ENCODE measurements at regions not wholly inside any gene's neighbourhood (a gene's known extent, or its start where the extent isn't known, plus 50 kb on each side); places are given as distances from the start of the nearest gene placed in this dataset.
"Not testable (repeated sequence)": the region's sequence is repeated elsewhere in the genome, so short reads cannot be mapped to it uniquely, and the experiment has no call there.

DNA sequence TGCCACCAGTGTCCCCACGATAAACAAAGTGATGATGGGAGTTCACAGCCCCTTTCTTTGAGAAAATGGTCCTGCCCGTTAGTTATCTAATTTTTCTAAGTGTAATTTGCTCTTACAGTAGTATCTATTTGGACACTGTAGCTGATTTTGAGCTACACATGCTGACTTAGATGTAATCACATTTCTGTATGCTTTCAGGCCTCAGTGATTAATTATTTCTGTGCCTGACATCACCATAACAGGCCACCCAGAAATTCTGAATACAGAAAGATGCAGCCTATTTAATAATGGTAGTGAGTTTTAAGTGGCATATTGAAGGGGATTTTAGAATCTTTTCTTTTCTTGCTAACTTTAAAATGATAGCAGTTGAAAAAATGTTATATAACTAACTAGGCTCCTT is 147.6 kb upstream of the ANXA10 start:
- no peak for DNase-seq

DNA sequence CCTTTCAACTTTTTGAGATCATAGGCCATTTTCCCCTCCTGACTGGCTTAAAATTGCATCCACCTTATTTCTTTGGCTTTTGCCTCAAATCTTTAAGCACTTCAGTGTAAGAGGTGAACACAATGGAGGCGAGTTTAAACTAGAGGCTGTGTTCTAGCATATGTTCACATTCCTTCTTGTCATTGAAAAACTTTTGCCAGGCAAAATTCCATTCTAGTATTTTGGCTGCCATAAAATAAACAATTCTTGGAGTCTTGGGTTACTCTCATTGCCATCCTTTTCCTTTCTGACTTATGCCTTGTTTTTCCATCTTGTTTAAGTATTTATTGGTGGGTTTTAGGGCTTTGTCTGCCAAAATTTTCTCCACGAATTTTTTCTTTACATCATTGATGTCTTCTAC is 137.3 kb upstream of the ANXA10 start:
- DNase-seq, result no peak

DNA sequence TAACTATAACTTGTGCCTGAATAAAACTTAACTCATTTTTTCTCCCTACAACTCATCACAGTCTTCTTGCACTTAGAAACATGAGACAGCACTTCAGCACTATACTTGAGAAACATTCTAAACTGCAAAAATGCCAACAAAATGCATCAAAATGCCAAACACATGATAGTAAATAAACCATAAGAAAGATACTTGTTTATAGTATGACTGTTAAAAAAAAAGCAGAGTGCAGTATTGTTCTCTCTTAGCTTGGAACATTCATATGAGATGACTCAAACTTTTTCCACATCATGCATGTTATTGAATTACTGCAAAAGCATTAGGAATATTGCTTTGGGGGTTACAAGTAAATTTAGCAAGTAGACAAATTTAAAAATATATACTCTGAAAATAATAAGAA is 135.7 kb upstream of the ANXA10 start:
- DNase-seq, result peak; percentile 47

DNA sequence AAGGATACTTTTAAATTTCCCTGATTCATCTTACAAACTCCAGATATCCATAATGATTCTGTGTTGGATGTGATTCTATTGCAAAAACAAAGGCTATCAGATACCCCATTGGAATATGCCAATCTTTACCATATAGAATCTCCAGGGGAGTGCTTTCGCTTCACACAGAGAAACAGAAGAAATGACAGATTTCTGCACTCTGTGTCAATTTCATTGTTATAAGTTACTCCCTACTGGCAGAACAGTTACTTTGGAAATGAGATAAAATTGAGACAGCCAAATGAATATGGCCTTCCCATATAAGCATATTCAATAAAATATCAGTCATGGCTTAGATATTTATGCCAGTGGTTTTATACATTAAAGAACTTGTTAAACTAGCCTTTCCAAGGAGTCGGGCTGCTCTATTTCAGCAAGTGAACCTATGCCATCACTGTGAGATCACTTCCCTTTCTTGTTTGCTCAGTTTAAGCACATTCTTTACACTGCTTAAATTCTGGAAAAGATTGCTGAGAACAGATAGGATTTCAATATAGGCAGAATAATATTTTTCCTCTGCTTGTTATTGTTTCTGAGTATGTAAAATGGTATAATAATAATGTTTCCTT is 127.5 kb upstream of the ANXA10 start:
- DNase-seq, result no peak

DNA sequence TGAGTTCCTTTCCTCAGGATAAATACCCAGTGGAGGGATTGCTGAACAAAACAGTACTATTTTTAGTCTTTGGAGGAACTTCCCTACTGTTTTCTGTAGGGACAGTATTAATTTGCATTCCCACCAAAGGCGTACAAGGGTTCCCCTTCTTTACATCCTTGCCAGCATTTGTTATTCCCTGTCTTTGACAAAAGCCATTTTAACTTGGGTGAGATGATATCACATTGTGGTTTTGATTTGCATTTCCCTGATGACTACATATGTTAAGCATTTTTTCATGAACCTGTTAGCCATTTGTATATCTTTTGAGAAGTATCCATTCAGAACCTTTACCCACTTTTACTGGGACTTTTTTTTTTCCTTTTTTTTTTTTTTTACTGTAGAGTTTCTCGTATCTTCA is 126.2 kb upstream of the ANXA10 start:
- no peak for DNase-seq

DNA sequence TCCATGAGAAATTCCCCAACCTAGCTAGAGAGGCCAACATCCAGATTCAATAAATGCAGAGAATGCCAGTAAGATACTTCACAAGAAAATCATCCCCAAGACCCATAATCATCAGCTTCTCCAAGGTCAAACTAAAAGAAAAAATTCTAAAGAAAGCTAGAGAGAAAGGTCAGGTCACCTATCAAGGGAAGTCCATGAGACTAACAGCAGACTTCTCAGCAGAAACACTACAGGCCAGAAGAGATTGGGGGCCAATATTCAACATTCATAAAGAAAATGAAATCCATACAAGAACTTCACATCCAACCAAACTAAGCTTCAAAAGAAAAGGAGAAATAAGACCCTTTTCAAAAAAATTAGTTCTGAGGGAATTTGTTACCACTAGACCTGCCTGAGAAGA is 118.8 kb upstream of the ANXA10 start:
- no peak for DNase-seq

DNA sequence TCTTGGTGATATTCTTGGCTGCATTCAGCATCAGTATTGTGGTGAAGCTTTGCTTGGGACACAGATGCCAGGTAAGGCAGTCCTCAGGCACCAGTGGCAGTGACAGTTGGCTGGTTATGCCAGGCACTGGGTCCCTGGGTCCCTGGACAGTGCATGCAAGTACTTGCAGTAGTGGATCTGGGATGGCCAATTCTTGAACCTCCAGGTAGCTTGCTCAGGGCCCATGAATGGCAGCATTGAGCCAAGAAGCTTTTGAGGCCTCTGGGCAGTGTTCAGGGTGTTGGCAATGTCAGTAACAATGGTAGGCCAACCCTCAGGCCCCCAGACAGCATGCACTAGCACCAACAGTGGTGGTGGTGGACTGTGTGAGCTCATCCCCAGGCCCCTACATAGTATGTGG is 106.8 kb upstream of the ANXA10 start:
- DNase-seq, result no peak

DNA sequence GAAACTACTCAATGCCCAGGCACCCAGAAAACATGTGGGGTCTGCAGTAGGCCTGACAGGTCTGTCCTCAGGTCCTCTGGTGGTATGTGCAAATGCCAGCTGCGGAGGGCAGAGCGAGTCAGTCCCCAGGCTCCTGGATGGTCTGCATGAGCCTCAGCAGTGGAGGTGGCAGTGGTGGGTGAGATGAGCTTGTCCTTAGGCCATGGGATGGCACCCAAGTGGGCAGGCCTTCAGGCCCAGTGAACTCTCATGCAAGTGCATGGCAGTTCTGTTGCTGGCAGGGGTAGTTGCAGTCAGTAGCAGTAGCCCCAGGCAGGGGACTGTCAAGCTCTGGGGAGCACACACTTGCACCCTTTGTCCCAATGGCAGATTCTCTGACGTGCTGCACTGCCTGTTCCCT is 106.3 kb upstream of the ANXA10 start:
- DNase-seq, result no peak

DNA sequence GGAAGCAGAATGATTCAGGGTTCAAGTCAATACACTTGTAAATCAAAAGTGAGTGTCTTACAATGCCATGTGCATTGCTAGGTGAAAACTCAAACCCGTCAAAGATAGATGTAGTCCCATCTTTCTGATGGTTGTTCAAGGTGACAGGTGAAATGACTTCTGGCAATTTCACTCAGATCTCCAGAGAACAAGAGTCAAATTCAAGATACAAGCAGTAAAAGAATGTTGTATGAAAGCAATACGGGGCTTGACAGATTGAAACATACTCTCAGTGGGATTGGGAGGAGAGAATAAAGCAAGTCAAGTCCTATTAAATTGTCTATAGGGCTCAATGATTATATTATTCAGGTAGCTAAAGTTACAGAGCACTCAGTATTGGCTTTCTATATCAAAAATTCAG is 105.1 kb upstream of the ANXA10 start:
- DNase-seq, result no peak

DNA sequence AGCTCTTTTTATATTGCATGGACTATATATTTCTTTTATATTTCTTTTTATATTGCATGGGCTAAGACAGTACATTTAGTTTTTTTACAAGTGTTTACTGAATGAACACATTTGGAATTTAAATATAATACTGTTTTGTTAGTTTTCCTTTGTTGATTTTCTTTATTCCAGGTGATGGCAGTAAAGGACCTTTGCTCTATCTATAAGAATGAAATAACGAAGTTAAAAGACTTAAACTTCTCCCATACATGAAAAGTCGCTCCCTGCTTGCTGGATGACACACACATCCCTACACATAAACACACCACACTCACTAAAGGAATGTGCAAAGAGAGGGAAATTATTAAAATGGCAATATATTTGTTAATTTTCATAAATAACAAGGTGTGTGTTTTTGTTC is 102.5 kb upstream of the ANXA10 start:
- no peak for DNase-seq

DNA sequence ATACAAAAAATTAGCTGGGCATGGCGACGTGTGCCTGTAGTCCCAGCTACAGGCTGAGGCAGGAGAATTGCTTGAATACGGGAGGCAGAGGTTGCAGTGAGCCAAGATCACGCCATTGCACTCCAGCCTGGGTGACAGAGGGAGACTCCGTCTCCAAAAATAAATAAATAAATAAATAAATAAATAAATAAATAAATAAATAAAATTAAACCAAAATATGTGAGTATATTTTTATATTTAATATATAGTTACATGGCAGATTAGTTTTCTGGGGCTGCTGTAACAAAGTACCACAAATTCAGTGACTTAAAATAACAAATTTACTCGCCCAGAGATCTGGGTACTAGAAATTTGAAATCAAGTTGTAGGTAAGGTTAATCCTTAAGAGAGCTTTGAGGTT is 84.2 kb upstream of the ANXA10 start:
- DNase-seq, result not testable (repeated sequence)

DNA sequence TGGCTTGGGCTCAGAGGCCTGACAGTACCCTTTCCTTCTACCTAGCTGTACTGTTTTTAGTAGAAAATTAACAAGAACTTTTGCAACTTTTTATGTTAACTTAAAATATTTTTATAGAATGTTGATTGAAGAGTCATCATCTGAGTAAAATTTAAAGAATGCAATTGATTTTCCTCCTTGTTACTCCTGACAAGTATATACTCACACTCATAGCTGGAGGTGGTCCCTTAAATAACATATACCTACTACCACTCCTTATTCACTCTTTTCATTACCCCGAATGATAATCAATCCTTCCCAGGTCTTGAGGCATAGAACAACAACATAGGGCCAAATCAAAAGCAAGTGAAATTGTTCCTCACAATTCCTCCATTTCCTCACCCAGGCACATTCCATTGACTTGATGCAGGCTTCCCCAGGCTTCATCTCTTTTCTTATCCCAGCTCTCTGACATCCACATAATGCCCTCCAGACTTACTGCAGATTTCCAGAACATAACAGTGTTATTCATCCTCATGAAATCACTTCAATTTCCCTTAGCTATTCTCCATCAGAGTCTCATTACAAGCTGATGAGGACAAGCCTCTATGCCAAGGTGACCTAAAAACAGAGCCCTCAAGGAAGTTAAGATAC is 73.2 kb upstream of the ANXA10 start:
- DNase-seq, result peak; percentile 21

DNA sequence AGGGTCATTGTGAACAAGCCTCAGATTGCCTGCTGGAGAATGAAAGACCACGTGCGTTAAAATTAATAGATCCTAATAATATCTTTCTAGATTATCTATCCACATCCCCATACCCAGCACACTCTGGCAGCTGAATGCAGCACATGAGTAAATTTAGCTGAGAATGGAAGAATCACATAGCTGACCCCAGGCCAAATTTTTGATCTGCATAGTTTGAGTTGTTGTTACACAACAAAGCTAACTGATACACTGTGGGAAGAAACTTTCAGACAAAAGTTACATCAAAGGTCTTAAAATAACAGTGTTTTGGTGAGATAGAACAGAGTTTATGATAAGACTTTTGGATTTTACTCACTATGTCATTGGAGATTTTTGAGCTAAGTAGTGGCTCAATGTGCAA is 72.4 kb upstream of the ANXA10 start:
- no peak for DNase-seq

DNA sequence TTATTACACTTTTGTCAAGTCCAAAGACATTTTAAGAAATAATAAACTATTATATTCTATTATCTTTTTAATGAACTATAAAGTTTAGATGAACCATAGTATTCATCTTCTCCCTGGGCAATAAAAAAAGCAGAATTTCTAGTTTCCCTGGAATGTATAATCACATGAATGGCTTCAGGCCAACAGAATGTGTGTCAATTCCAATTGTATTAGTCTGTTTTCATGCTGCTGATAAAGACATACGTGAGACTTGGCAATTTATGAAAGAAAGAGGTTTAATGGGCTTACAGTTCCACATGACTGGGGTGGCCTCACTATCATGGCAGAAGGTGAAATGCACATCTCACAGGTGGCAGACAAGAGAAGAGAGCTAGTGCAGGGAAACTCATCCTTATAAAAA is 70.7 kb upstream of the ANXA10 start:
- DNase-seq, result no peak

DNA sequence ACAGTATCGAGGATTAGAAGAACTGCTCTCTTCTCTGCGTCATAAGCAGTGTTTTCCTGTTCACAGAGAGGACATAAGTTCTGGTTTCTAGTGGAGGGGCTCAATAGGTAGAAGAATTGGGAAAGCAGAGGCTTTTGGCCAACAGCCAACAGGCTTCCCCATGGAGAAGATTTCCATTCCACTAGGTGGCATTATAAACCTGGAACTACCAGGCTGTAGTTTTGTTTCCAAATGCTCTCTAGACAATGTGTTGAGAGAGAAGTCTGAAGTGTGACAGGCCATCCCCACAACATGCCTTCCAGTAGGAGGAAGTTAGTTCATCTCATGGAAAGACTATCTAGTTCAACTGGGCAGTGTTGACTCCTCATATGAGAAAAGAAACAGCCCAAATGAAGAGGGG is 63.8 kb upstream of the ANXA10 start:
- peak; percentile 20 for DNase-seq

DNA sequence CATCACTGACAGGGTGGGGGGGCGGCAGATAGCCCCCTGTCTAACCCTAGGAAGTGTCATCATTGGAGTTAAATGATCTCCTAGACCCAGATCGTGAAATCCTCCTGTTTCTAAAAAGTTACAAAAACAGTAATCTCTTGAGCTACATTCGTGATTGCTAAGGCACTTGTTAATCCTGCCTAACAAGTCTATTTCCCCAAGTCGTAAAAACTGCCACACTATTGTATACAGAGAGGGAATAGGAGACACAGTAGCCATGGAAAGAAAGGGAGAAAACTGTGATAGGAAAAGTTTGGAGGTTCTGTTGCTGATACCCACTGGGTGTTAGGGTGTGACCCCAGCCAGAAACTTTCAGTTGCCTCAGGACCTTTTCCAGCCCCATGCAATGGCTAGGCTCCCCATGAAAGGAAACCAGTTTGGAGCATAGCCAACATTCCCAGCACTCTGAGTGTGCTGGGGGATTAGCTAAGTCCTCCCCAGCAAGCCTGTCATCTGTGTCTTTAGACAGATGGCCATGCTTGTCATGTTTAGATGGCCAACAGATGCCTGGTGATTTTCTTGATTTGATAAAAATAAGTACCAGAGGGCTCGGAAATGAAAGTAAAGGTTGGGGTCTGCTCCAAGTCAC is 63.3 kb upstream of the ANXA10 start:
- peak; percentile 15 for DNase-seq

DNA sequence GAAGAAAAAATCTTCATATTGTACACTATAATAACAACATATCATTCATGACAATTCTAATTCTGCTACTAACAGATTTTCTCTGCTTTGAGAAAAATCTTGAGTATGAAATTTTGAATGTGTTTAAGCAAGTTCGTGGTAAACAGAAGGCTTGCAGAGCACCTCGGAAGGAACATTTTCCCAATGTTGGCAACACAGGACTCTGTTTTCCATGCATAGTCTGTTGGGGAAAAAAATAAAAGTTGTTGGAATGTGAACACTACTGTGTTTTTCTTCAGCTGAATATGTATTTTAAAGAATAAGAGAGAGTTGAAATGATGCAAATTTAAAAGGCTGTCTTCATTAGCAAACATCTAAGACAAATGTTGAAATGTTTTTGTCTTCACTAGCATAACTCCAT is 54.7 kb upstream of the ANXA10 start:
- no peak for DNase-seq

DNA sequence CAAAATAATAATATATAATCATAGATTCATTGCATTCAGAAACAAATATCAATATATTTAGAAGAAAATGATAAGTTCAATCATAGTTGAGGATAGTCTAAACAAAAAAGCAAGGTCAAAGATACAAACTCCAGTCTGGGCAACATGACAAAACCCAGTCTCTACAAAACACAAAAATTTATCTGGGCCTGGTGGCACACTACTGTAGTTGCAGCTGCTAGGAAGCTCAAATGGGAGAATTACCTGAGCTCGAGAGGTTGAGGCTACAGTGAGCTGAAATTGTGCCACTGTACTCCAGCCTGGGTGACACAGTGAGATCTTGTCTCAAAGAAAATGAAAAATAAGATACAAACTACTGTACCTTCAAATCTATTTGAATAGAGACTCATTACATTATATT is 52.7 kb upstream of the ANXA10 start:
- no peak for DNase-seq

Measured in HCEC 1CT (cell line).